HG03103 (cell line): ENCODE measurements at regions not wholly inside any gene's neighbourhood (a gene's known extent, or its start where the extent isn't known, plus 50 kb on each side); places are given as distances from the start of the nearest gene placed in this dataset.
"Not testable (repeated sequence)": the region's sequence is repeated elsewhere in the genome, so short reads cannot be mapped to it uniquely, and the experiment has no call there.

Source experiments
- ATAC-seq: cut with Tn5 transposase; IDR thresholded peaks from one replicate; pipeline ENCODE4 v1.9.1; 2021; ENCODE audit warnings: low read depth; ENCODE audit not compliant: unreplicated experiment

- ATAC-seq: no peak
These were observed 217.5 kb downstream of the KCTD12 start for GRCh38 chr13:76668716-76669115.

GRCh38 chr13:76668141-76668540 is 218.1 kb downstream of the KCTD12 start:
- ATAC-seq: no peak

GRCh38 chr13:76667551-76667950 is 218.7 kb downstream of the KCTD12 start:
- ATAC-seq: peak; percentile 50

- no peak for ATAC-seq
These were observed 222.4 kb downstream of the KCTD12 start for GRCh38 chr13:76663592-76664335.

GRCh38 chr13:76659074-76659473 is 227.1 kb downstream of the KCTD12 start:
- not testable (repeated sequence) for ATAC-seq

GRCh38 chr13:76656500-76656899 is 229.7 kb downstream of the KCTD12 start:
- no peak for ATAC-seq

- no peak for ATAC-seq
These were observed 230.1 kb downstream of the KCTD12 start for GRCh38 chr13:76656056-76656455.

- ATAC-seq: no peak
These were observed 231.9 kb downstream of the KCTD12 start for GRCh38 chr13:76654263-76654662.

GRCh38 chr13:76651286-76651685 is 234.9 kb downstream of the KCTD12 start:
- no peak for ATAC-seq

GRCh38 chr13:76647550-76647949 is 238.7 kb downstream of the KCTD12 start:
- no peak for ATAC-seq

GRCh38 chr13:76646946-76647345 is 239.3 kb downstream of the KCTD12 start:
- ATAC-seq: no peak

- no peak for ATAC-seq
These were observed 240.6 kb downstream of the KCTD12 start for GRCh38 chr13:76645632-76646031.

GRCh38 chr13:76644906-76645305 is 241.3 kb downstream of the KCTD12 start:
- ATAC-seq: no peak

- no peak for ATAC-seq
These were observed 242.6 kb downstream of the KCTD12 start for GRCh38 chr13:76643596-76643995.

GRCh38 chr13:76641056-76641455 is 245.1 kb downstream of the KCTD12 start:
- ATAC-seq: no peak

- ATAC-seq: no peak
These were observed 247.3 kb downstream of the KCTD12 start for GRCh38 chr13:76638882-76639281.

- no peak for ATAC-seq
These were observed 248.0 kb downstream of the KCTD12 start for GRCh38 chr13:76638181-76638580.

GRCh38 chr13:76637641-76638141 is 248.5 kb downstream of the KCTD12 start:
- no peak for ATAC-seq

- ATAC-seq: no peak
These were observed 249.4 kb downstream of the KCTD12 start for GRCh38 chr13:76636829-76637228.

GRCh38 chr13:76635232-76636230 is 250.7 kb downstream of the KCTD12 start:
- no peak for ATAC-seq
